Activated B cell treated with CpG ODN at 0.5 μM for 24 hours (primary cell): ENCODE measurements at regions not wholly inside any gene's neighbourhood (a gene's known extent, or its start where the extent isn't known, plus 50 kb on each side); places are given as distances from the start of the nearest gene placed in this dataset.
A peak's percentile ranks its signal among the peaks of the same experiment; 100 is the strongest.

Experiments used
- ATAC-seq: fragments of 200-7000 bp; cut with Tn5 transposase; one replicate; pipeline ENCODE4 v1.10.0; 2021; ENCODE audit warnings: low read depth, mild to moderate bottlenecking, moderate library complexity
- CTCF ChIA-PET: fragments of 350-600 bp; sonication (Branson Sonifier 250); formaldehyde crosslinking; loops from one replicate; lab custom pipeline; 2021; ENCODE audit warnings: antibody characterized with exemption; lab: Charles Lee
- POLR2A ChIA-PET: fragments of 350-600 bp; sonication (Branson Sonifier 250); formaldehyde crosslinking; loops from one replicate; lab custom pipeline; 2021; ENCODE audit warnings: antibody characterized with exemption; lab: Charles Lee
- DNase-seq: peaks from one replicate; pipeline ENCODE4 v3.0.0; 2022
- H3K27ac Mint-ChIP-seq: one replicate; pipeline ENCODE4 v1.8.0; 2020; ENCODE audit warnings: mixed read lengths
- H3K27me3 Mint-ChIP-seq: one replicate; pipeline ENCODE4 v1.8.0; 2021; ENCODE audit warnings: mixed read lengths
- H3K36me3 Mint-ChIP-seq: one replicate; pipeline ENCODE4 v1.8.0; 2021; ENCODE audit warnings: low read depth, mixed read lengths
- H3K4me1 Mint-ChIP-seq: one replicate; pipeline ENCODE4 v1.8.0; 2021; ENCODE audit warnings: mixed read lengths
- H3K4me3 Mint-ChIP-seq: one replicate; pipeline ENCODE4 v1.8.0; 2020; ENCODE audit warnings: mild to moderate bottlenecking, mixed read lengths
- H3K9me3 Mint-ChIP-seq: one replicate; pipeline ENCODE4 v1.8.0; 2020; ENCODE audit warnings: mixed read lengths
- CTCF ChIP-seq: fragments of 200-600 bp; IDR thresholded peaks from one replicate; pipeline ENCODE4 v1.8.0; 2022; ENCODE audit warnings: antibody characterized with exemption, mild to moderate bottlenecking
- intact Hi-C: fragments of 100-400 bp; cut with micrococcal nuclease; formaldehyde crosslinking; loops from one replicate; pipeline ENCODE4 v1.15.1; 2024

GRCh38 chr12:132439333-132439904, 50.5 kb upstream of the FBRSL1 start:
- DNase-seq: no peak
- ChIA-PET CTCF (interaction anchor here (0.8 to 1.7 kb wide), 6 partner anchors 20 to 84 kb away, joined by 3 to 9 read pairs (median 4); no protein-coding TSS in a partner anchor), POLR2A (interaction anchor here (0.9 to 1.2 kb wide), 2 partner anchors 49 to 50 kb away, joined by 3 read pairs; no protein-coding TSS in a partner anchor)
- no peaks in the 10 kb centered on the region for H3K27me3 Mint-ChIP-seq
- peak overlapping the region; percentile 46 for H3K4me3 Mint-ChIP-seq
- H3K27ac Mint-ChIP-seq: peak overlapping the region; percentile 59
- TF ChIP-seq CTCF: no peak
- H3K36me3 Mint-ChIP-seq: no peaks in the 10 kb centered on the region
- no peaks in the 10 kb centered on the region for H3K9me3 Mint-ChIP-seq
- intact Hi-C loops: no loop called here
- peak; percentile 83 for ATAC-seq
- H3K4me1 Mint-ChIP-seq: peaks cover 61% of the 10 kb centered on the region

- intact Hi-C loops: no loop called here
- no peak overlapping the region for H3K27ac Mint-ChIP-seq
These were observed 51.2 kb upstream of the FBRSL1 start for GRCh38 chr12:132438726-132439125.

GRCh38 chr12:132437943-132438700, 51.8 kb upstream of the FBRSL1 start:
- TF ChIP-seq CTCF: no peak
- H3K9me3 Mint-ChIP-seq: no peaks in the 10 kb centered on the region
- intact Hi-C loops: no loop called here
- no peaks in the 10 kb centered on the region for H3K27me3 Mint-ChIP-seq
- H3K27ac Mint-ChIP-seq: no peak overlapping the region
- H3K4me3 Mint-ChIP-seq: no peak overlapping the region
- no peak for ATAC-seq
- no peak for DNase-seq
- ChIA-PET POLR2A (interaction anchor here (1.3 kb wide), 1 partner anchor 11 kb away, joined by 4 read pairs; no protein-coding TSS in a partner anchor), CTCF (no interaction called here)
- peaks cover 65% of the 10 kb centered on the region for H3K4me1 Mint-ChIP-seq
- H3K36me3 Mint-ChIP-seq: no peaks in the 10 kb centered on the region

More at GRCh38 chr12:132438726-132439125, 51.2 kb upstream of the FBRSL1 start:
- H3K36me3 Mint-ChIP-seq: no peaks in the 10 kb centered on the region
- ATAC-seq (no peak), DNase-seq (no peak)
- CTCF ChIA-PET: interaction anchor here (1.0 to 1.6 kb wide), 2 partner anchors 19 to 31 kb away, joined by 3 to 4 read pairs; no protein-coding TSS in a partner anchor
- H3K4me1 Mint-ChIP-seq: peaks cover 65% of the 10 kb centered on the region
- H3K4me3 Mint-ChIP-seq: no peak overlapping the region
- no peaks in the 10 kb centered on the region for H3K9me3 Mint-ChIP-seq
- POLR2A ChIA-PET: interaction anchor here (1.3 kb wide), 1 partner anchor 10 kb away, joined by 4 read pairs; no protein-coding TSS in a partner anchor
- TF ChIP-seq CTCF: no peak
- H3K27me3 Mint-ChIP-seq: no peaks in the 10 kb centered on the region

GRCh38 chr12:132437252-132437932, 52.6 kb upstream of the FBRSL1 start:
- Mint-ChIP-seq H3K4me3 (no peak overlapping the region), H3K27ac (no peak overlapping the region), H3K9me3 (no peaks in the 10 kb centered on the region), H3K36me3 (no peaks in the 10 kb centered on the region), H3K27me3 (no peaks in the 10 kb centered on the region), H3K4me1 (peaks cover 68% of the 10 kb centered on the region)
- DNase-seq: no peak
- TF ChIP-seq CTCF: no peak
- intact Hi-C loops: no loop called here
- no peak for ATAC-seq
- ChIA-PET POLR2A (interaction anchor here (1.3 kb wide), 1 partner anchor 11 kb away, joined by 4 read pairs; no protein-coding TSS in a partner anchor), CTCF (no interaction called here)
